HG02840 (cell line): ENCODE measurements at regions not wholly inside any gene's neighbourhood (a gene's known extent, or its start where the extent isn't known, plus 50 kb on each side); places are given as distances from the start of the nearest gene placed in this dataset.

Source experiments
- ATAC-seq: cut with Tn5 transposase; IDR thresholded peaks from one replicate; pipeline ENCODE4 v1.9.1; 2021; ENCODE audit warnings: mild to moderate bottlenecking, moderate library complexity, moderate number of reproducible peaks; ENCODE audit not compliant: unreplicated experiment, low FRiP score

DNA sequence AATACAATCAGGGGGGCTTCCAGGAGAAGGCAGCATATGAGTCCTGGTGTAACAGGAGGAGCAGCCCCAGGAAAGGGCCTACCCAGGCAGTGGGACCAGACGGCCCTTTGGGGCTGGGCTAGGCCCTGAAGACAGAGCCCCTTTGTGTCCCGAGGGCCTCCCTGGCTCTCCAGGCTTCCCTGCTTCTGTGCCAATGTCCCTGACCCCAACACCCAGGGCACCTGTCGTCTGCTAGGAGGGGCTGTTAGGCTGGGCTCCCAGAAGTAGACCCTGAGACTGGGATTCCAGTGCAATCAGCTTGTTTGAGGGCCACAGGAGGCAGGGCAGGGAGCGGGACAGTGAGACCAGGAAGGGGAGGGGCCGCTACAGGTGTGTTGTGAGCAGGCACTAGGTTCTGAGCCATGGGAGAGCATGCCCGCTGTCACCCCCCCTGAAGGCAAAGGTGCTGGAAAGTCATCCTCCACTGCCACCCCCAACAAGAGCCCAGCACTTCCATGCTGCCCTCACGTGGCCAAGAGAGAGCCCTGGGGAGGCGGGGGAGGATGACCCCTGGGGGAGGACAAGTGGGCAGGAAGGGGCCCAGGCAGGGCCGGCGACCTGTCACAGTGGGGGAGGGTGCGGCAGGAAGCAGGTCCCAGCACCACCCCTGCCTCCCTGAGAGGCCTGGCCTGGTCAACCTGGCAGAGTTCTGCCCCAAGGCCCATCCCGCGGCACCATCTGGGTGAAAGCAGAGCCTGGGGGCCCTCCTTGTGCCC is 64.8 kb downstream of the ADRA2C start:
- ATAC-seq = no peak

DNA sequence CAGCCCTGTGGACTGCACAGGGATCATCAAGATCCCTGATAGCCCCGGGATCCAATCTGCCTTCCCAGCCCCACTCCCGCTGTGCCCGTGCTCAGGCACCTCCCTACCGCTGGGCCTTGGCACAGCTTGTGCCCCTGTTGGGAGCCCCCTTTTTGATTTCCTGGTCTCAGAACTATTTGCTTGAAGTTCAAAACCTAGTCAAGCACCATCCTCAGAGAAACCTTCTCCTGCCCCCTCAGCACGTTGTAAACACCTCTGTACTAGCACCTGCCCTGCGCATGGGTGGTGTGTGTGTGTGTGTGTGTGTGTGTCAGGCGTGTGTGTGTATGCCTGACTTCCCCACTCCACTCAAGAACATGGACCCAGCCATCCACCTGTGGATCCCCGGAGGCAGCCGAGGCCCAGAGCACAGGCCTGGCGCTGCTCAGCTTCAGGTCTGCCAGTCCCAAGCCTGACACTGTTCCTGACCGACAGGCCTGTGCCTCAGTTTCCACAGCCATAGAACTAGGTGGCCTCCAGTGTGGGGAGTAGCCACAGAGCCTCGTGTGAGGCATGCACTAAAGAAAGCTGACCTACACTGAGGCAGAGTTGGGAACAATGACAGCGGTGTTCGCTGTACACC is 65.5 kb downstream of the ADRA2C start:
- no peak for ATAC-seq

DNA sequence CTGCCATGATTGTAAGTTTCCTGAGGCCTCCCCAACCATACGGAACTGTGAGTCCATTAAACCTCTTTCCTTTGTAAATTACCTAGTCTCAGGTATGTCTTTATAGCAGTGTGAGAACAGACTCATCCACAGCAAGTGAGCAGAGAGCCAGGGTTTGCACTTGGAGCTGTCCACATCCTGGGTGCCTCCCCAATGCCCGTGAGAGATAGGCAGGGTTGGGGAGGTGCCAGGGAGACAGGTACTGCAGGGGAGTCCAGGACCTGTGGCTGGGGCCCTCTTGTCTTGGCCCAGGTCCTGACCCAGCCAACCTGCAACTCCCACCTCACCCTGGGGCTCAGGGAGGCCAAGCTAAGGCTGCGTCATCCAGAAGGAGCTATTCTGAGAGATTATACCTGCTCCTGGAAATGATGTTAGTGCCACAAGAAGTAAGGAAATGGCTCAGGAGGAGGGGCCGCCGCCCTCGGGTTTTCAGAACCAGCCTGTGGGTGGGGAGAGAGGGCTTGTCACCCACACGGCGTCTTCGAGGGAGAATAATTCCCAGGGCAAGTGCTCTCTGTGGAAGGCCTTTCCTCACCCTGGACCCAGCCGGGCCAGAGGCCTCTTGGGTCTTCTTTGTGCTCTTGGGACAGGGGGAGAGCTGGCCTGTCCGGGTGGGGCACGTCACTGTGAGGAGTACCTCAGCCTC is 66.5 kb downstream of the ADRA2C start:
- no peak for ATAC-seq

DNA sequence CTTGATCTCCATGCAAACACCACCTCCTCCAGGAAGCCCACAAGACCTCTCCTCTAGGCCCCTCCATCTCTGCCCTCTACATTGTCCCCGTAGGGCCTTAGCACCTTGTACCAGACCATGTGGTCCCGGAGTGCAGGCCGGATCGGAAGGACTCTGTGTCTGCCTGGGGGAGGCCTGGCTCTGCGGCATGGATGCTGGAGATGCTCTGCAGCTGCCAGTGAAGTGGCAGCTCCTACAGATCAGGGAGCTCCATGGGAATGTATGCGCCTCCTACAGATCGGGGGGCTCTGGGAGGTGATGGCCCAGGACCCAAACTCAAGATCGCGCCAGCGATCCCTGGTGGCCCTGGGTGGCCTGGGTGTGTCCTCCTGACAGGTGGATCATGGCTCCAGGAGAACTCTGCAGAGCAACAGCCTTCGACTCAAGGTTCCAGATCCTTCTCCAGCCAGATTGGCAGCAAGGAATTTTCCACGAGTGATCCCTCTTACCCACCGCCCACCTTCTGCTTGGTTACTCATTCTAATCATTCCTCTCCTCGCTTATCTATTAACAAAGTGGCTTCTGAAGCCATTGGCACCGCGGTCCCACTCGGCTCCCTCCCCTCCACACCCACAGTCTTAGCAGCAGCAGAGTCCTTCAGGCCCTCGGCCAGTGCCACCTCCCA is 67.3 kb downstream of the ADRA2C start:
- ATAC-seq = no peak

DNA sequence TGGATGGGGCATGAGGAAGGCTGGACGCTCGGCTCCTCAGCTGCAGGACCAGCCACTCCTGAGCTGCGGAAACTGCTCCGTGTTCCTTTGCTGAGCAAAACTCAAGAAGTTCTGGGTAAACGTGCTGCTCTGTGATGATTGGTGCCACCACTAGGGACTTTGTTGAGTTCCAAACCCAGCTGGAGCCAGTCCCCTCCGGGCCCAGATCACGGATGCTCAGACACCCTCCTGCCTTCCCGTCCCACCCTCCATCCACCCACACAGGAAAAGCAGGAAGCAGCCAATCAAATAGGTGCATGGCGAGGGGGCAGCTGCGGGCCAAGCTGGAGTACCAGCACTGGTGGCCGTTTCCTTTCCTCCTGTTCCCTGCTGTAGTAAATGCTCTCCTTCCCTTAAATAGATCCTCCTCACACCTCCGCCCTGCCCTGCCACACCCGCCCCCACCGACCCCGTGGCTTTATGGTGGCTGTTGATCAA is 68.0 kb downstream of the ADRA2C start:
- ATAC-seq = no peak

DNA sequence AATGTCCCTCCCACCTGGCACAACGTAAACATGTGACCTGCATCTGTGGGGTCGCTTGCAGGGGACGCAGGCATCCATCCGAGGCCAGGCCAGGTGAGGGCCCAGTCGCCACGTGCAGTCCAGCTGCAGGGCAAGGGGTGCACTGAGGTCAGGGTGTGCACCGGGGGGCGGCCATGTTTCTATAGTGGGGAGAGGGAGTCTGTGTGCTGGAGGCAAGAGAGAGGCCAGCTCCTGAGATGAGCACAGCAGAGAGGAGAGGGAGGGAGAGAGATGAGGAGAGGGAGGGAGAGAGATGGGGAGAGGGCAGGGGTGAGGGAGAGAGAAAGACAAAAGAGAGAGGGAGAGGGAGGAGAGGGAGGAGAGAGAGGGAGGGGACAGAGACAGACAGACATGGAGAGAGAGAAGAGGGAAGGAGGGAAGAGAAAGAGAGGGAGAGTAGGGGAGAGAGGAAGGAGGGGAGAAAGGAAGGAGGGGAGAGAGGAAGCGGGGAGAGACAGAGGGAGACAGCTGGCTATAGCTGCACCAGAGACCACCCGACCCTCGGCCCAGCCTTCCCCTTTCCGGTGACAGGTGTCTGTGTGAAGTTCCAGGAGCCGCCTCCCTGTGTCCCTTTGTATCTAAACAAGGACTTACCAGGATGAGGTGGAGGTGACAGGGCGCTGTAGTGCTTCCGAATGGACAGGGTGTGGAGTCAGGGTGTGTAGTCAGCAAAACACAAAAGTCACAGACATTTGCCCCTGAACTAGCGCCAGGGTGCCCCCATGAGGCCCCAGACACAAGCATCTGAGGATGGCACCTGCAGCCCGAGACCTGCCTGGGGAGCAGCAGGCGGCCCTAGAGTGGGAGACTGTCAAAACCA is 68.7 kb downstream of the ADRA2C start:
- ATAC-seq = no peak

DNA sequence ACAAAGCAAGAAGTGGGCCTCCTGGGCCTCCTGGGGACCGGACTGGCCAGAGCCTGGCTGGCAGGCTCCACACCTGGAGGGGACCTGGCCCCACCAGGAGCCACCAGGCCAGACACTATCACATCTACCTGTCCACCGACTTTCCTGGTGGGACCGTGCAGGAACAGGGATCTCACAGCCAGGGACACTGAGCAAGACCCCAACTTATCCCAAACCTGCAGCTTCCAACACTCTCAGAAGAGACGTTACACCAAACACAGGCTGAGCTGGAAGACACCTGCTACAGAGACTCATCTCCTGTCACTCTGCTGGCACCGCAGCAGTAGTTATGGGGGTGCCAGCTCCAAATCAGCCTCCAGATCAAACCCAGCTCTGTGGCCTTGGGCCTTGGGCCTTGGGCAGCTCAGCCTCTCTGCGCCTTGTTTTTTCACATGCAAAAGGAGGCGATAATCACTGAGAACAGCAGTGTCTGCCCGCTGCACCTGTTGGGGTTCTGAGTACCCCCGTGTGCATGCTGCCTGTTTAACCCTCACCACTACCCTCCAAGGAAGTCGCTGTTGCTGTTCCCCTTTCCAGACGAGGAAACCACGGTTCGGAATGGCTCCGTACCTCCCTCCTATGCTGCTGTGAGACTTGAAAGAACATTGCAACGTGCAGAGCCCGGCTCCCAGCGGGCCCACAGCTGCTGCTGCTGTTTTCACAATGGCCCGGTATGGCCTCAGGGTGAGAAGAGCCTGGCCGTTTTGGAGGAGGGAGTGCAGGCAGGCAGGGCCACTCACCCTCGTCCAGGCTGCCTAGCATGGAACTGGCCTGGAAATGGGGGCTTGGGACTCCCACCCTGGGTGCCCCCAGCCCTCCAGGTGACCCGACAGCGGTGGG is 69.6 kb downstream of the ADRA2C start:
- no peak for ATAC-seq

DNA sequence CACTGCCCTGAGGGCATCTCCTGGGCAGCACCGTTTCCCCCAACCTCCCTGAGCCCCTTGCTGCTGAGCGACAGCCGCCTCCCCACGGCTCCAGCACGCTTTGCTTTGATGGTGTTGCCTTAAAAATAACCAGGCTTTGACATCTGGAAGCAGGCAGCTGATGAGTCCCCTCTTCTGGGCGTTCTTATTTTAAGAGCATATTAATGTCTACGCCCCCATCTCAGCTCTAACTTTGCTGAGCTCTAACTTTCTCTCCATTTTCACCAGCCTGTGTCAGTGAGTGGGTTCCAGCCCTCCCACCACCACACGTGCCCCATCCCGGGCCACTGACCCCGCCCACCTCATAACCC is 70.2 kb downstream of the ADRA2C start:
- no peak for ATAC-seq

DNA sequence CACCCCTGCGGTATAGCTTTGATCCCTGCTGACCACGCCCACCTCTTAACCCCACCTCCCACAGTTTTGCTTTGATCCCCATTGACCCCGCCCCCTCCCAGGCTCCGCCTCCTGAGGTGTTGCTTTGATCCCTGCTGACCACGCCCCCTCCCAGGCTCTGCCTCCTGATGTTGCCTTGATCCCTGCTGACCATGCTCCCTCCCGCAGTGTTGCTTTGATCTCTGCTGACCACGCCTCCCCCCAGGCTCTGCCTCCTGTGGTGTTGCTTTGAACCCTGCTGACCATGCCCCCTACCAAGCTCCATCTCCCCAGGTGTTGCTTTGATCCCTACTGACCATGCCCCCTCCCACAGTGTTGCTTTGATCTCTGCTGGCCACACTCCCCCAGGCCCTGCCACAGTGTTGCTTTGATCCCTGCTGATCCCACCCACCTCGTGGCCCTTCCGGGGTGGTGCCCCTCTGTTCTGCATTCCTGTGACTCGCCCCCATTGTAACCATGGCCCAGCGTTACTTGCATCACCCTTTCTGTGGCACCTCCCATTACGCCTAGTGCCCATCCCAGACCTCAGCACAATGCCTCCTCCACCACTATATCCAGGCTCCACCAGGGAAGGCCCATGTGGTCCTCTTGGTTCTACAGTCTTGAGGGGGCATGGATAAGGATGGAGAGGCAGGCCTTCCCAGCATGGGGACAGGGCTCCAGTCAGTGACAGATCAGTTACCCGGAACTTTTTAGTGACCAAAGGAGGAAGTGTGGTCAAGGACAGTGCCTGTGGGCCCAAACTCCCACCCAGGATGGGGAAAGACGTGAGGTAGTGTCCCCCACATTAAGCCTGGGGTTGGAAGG is 70.8 kb downstream of the ADRA2C start:
- ATAC-seq = no peak

DNA sequence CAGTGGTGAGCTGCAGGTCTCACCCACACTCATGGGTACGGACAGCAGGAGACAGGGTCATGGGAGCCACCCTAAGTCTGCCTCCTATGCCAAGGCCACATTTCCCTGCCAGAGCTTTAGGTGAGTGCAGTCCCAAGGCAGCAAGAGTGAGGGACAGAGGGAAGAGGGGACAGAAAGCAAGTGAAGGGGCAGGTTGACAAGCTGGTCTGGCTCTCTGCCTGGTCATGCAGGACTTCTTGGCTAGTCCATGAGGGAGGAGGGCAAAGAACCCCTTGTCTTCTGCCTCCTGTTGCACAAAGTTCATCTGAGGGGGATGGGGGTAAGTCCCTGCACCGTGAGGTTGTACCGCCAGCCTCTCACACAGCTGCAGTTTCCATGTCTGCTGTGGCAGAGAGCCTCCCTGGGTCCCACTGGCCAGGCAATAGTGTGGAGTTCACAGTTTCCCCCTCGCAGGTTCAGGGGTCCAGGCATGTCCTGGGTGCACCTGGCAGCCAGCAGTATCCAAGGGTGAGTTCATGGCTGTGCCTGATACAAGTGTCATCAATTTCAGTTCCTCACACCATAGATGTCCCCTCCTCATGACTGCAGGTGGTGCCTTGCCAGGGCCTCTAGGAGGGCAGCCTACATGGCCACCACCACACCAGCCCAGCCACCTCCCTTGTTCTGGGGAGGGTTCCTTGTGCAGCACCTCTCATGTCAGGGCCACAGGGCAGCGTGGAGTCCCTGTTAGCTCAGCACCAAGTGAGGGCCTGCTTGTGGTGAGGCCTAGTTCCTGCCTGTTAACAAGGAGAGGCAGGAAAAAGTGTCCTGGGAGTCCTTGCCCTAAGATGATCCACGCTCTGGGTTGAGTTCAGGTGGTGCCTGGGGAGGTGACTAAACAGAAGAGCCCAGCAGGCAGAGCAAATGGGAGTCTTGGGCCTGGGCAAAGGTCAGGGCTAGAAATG is 72.5 kb downstream of the ADRA2C start:
- ATAC-seq = no peak

DNA sequence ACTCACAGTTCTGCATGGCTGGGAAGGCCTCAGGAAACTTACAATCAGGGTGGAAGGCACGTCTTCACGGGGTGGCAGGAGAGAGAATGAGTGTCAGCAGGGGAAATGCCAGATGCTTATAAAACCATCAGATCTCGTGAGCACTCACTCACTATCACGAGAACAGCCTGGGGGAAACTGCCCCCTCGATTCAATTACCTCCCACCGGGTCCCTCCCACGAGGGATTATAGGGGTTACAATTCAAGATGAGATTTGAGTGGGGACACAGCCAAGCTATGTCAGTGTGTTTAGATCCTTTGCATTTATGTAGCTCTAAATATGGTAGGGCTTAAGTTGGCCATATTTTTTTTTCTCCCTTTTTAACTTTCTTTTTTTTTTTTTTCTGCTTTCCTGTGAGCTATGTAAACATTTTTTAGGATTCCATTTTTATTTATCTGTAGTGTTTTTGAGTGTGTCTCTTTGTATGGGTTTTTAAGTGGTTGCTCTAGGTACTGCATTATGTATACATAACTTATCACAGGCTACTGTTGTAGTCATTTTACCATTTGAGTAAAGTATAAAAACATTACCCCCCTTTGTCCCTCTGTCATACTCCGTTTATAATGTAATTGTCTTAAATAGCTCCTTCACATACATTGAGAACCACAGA is 79.0 kb downstream of the ADRA2C start:
- no peak for ATAC-seq

DNA sequence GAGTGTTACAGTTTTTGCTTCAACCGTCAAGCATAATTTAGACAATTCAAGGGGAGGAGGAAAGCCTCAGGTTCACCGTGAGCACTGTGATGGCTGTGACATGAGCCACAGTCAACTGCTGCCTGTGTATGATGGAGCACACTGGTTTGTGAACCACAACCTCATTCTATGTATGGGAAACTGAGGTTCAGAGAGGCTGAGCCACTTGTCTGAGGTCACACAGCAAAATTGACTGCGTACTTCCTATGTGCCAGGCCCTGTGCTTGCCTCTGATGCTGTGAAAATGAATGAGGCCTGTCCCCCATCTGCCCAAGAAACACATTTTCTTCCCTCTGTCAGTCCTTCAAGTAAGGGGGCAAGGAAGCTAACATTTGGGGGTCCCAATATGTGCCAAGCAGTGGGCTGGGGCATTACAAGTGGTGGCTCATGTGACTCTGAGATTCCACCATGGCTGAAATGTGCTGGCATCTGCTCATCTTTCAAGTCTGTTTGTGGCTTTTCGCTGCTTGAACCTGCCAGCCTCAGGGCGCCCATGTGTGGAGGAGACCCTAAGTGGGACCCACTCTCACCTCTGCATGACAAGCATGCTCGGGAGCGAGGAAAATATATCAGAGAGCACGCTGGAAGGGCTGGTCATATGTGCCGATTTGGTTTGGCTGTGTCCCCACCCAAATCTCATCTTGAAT is 79.7 kb downstream of the ADRA2C start:
- no peak for ATAC-seq

DNA sequence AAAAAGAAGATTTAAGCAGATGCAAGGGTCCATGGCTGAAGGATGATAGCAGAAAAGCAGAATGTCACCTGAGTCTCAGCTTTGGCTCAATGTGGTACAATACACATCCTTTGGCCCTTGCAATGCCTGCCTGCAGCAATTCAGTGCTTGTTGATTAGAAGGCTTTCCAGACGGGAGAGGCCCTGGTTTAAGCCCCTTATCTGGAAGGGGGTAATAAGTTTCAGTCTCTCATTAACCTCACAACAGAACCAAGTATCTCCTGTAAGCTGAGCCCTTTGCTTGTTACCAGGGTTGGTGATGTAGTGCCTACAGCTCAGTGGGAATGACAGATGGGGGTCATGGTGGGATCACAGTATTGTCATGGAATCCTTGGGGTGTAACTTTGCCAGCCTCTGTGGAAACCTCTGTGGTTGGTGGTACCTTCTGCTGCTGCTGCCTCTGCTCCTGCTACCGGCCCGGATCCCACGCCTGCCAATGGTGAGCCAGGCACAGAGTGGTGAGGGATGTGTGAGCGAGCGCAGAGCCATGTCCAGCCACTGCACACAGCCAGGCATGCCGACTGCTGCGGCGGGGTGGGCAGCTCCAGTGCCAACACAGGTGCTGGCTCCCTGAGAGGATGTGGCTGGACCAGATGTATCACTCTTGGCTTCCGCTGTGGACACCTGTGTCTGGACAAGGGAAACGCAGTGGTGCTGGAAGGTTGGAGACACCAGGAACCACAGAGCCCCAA is 81.2 kb downstream of the ADRA2C start:
- no peak for ATAC-seq

DNA sequence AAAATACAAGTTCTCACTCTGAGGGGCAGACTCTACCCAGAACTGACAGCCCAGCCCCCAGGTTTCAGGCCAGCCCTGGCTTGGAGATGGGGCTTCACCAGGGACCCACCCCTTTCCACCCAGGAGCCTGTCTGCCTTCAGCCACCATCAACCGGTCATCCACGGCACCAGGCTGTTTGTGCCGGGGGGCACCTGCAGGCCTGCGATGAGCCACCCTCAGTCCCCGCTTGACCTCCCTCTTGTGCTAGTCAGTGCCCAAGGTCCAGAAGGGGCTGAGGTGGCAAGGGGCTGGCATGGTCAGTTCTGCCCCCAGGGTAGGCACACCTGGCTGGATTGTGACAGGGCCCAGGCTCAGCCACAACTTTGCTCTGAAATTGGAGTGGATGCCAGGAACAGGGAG is 82.1 kb downstream of the ADRA2C start:
- no peak for ATAC-seq

DNA sequence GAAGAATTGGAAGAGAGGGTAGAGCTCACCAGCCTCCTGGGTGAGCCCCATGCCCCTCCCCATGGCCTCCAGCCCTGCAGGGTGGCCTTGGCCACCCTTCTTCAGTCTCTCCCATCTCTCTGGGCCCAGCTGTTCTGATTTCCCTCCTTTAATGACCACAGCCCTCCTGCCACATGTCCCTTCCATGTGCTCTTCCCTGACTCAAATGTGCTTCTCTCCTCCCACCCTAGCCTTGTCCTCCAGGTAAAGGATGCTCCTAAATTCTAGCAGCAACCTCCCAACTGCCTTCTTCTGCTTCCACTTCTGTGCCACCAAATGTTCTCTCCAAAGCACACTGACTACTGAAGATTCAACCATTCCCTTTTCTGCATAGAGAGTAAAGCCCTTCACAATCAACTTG is 83.0 kb downstream of the ADRA2C start:
- no peak for ATAC-seq

DNA sequence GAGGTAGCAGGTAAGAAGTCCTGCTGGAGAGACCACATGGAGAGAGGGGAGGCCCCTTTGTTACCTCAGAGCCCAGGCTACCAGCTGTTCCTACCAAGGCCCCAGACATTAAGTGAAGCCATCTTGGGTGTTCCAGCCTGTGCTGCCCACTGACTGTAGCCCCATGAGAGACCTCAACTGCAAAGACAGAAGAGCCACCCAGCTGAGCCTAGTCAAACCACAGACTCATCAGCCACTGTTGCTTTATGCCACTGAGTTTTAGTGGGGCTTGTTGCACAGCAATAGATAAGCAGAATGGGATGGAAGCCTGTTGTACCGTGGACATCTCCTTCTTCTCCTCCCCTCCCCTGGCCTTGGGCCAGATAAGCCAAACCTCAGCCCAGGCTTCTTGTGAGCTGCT is 83.9 kb downstream of the ADRA2C start:
- no peak for ATAC-seq
